EL (cell line): ENCODE measurements at regions not wholly inside any gene's neighbourhood (a gene's known extent, or its start where the extent isn't known, plus 50 kb on each side); places are given as distances from the start of the nearest gene placed in this dataset.

Experiments
- DNase-seq: peaks from one replicate; pipeline ENCODE4 v3.0.0-alpha.2; 2016

- no peak for DNase-seq
These were observed 105.2 kb upstream of the NEBL start for GRCh38 chr10:21002091-21002878.

GRCh38 chr10:20999699-21000098, 102.6 kb upstream of the NEBL start:
- no peak for DNase-seq

GRCh38 chr10:20998036-20998435, 100.9 kb upstream of the NEBL start:
- DNase-seq = no peak

GRCh38 chr10:20995123-20995987, 98.2 kb upstream of the NEBL start:
- no peak for DNase-seq

- DNase-seq = no peak
These were observed 96.9 kb upstream of the NEBL start for GRCh38 chr10:20993830-20994527.

- no peak for DNase-seq
These were observed 96.3 kb upstream of the NEBL start for GRCh38 chr10:20993389-20993788.

GRCh38 chr10:20991526-20991925, 94.4 kb upstream of the NEBL start:
- no peak for DNase-seq

GRCh38 chr10:20990604-20991003, 93.5 kb upstream of the NEBL start:
- no peak for DNase-seq

GRCh38 chr10:20988357-20988983, 91.4 kb upstream of the NEBL start:
- DNase-seq = no peak

GRCh38 chr10:20986049-20986448, 88.9 kb upstream of the NEBL start:
- no peak for DNase-seq

GRCh38 chr10:20984662-20985061, 87.6 kb upstream of the NEBL start:
- DNase-seq = no peak

GRCh38 chr10:20981419-20981953, 84.4 kb upstream of the NEBL start:
- DNase-seq = no peak

GRCh38 chr10:20978617-20979016, 81.5 kb upstream of the NEBL start:
- DNase-seq = no peak

GRCh38 chr10:20977300-20977699, 80.2 kb upstream of the NEBL start:
- no peak for DNase-seq

- no peak for DNase-seq
These were observed 79.8 kb upstream of the NEBL start for GRCh38 chr10:20976891-20977290.

- DNase-seq = no peak
These were observed 79.3 kb upstream of the NEBL start for GRCh38 chr10:20976390-20976789.

- DNase-seq = no peak
These were observed 78.1 kb upstream of the NEBL start for GRCh38 chr10:20975236-20975635.

GRCh38 chr10:20972925-20973324, 75.8 kb upstream of the NEBL start:
- DNase-seq = no peak

GRCh38 chr10:20971901-20972300, 74.8 kb upstream of the NEBL start:
- no peak for DNase-seq

- DNase-seq = no peak
These were observed 73.6 kb upstream of the NEBL start for GRCh38 chr10:20970708-20971107.

GRCh38 chr10:20970044-20970443, 72.9 kb upstream of the NEBL start:
- no peak for DNase-seq

- no peak for DNase-seq
These were observed 69.3 kb upstream of the NEBL start for GRCh38 chr10:20966426-20966825.
